SK-N-SH treated with all-trans-retinoic acid at 6 μM for 48 hours (cell line): ENCODE measurements at regions not wholly inside any gene's neighbourhood (a gene's known extent, or its start where the extent isn't known, plus 50 kb on each side); places are given as distances from the start of the nearest gene placed in this dataset.
"Not testable (repeated sequence)": the region's sequence is repeated elsewhere in the genome, so short reads cannot be mapped to it uniquely, and the experiment has no call there.

ENCODE experiments used
- ATAC-seq: fragments of 200-7000 bp; cut with Tn5 transposase; 3 replicates; pipeline ENCODE4 v1.9.1; 2020; ENCODE audit warnings: mild to moderate bottlenecking, moderate library complexity
- ARNTL ChIP-seq: fragments of 450-650 bp; formaldehyde crosslinking; IDR thresholded peaks from 2 replicates; pipeline ENCODE4 v1.5.0; 2020; ENCODE audit warnings: low read depth, mild to moderate bottlenecking, moderate library complexity, borderline replicate concordance
- BACH2 ChIP-seq: fragments of 250-450 bp; sonication (Bioruptor Pico); IDR thresholded peaks from 2 replicates; pipeline ENCODE4 v1.9.0; 2021; ENCODE audit warnings: mild to moderate bottlenecking, borderline replicate concordance
- CREB5 ChIP-seq: fragments of 250-450 bp; sonication (Bioruptor Pico); IDR thresholded peaks from 2 replicates; pipeline ENCODE4 v1.5.1; 2020; ENCODE audit warnings: low read depth, mild to moderate bottlenecking, moderate library complexity
- CSDC2 ChIP-seq: fragments of 250-450 bp; sonication (Bioruptor Pico); IDR thresholded peaks from 2 replicates; pipeline ENCODE4 v1.5.0; 2020; ENCODE audit warnings: mild to moderate bottlenecking, moderate library complexity
- ESRRG ChIP-seq: fragments of 250-450 bp; sonication (Bioruptor Pico); IDR thresholded peaks from 2 replicates; pipeline ENCODE4 v1.6.1; 2021; ENCODE audit warnings: mild to moderate bottlenecking
- GLIS3 ChIP-seq: fragments of 250-450 bp; sonication (Bioruptor Pico); IDR thresholded peaks from 2 replicates; pipeline ENCODE4 v1.5.0; 2020; ENCODE audit warnings: mild to moderate bottlenecking, moderate library complexity
- ISL1 ChIP-seq: fragments of 250-450 bp; sonication (Bioruptor Pico); IDR thresholded peaks from 2 replicates; pipeline ENCODE4 v2.1.2; 2022; ENCODE audit warnings: mild to moderate bottlenecking, moderate library complexity
- OSR1 ChIP-seq: fragments of 250-450 bp; sonication (Bioruptor Pico); IDR thresholded peaks from 2 replicates; pipeline ENCODE4 v1.8.0; 2022; ENCODE audit warnings: moderate library complexity, mild to moderate bottlenecking, inconsistent platforms
- POU6F1 ChIP-seq: fragments of 250-450 bp; sonication (Bioruptor Pico); IDR thresholded peaks from 2 replicates; pipeline ENCODE4 v1.8.0; 2021; ENCODE audit warnings: low read depth, mild to moderate bottlenecking, moderate library complexity, borderline replicate concordance
- PPARA ChIP-seq: fragments of 250-450 bp; sonication (Bioruptor Pico); IDR thresholded peaks from 2 replicates; pipeline ENCODE4 v1.5.0; 2020; ENCODE audit warnings: mild to moderate bottlenecking, borderline replicate concordance
- RARB ChIP-seq: fragments of 250-450 bp; sonication (Bioruptor Pico); IDR thresholded peaks from 2 replicates; pipeline ENCODE4 v1.8.0; 2021; ENCODE audit warnings: mild to moderate bottlenecking, moderate library complexity
- SNAI2 ChIP-seq: fragments of 250-450 bp; sonication (Bioruptor Pico); IDR thresholded peaks from 2 replicates; pipeline ENCODE4 v1.5.0; 2020; ENCODE audit warnings: mild to moderate bottlenecking, moderate library complexity
- TCF4 ChIP-seq: fragments of 250-450 bp; sonication (Bioruptor Pico); IDR thresholded peaks from 2 replicates; pipeline ENCODE4 v1.8.0; 2021; ENCODE audit warnings: mild to moderate bottlenecking, moderate library complexity, borderline replicate concordance
- TSHZ2 ChIP-seq: fragments of 250-450 bp; sonication (Bioruptor Pico); IDR thresholded peaks from 2 replicates; pipeline ENCODE4 v1.5.0; 2020; ENCODE audit warnings: mild to moderate bottlenecking, moderate library complexity
- ZC3H10 ChIP-seq: fragments of 250-450 bp; sonication (Bioruptor Pico); IDR thresholded peaks from 2 replicates; pipeline ENCODE4 v1.5.1; 2021; ENCODE audit warnings: mild to moderate bottlenecking, moderate library complexity
- ZFP3 ChIP-seq: fragments of 250-450 bp; sonication (Bioruptor Pico); IDR thresholded peaks from 2 replicates; pipeline ENCODE4 v1.5.0; 2020; ENCODE audit warnings: mild to moderate bottlenecking, moderate library complexity
- ZFP30 ChIP-seq: fragments of 450-650 bp; formaldehyde crosslinking; IDR thresholded peaks from 2 replicates; pipeline ENCODE4 v1.5.0; 2022; ENCODE audit warnings: mild to moderate bottlenecking, moderate library complexity
- ZNF565 ChIP-seq: fragments of 450-650 bp; formaldehyde crosslinking; conservative IDR thresholded peaks from 2 replicates; pipeline ENCODE4 v1.5.0; 2020; ENCODE audit warnings: low read depth, mild to moderate bottlenecking, moderate library complexity
- ZNF70 ChIP-seq: fragments of 450-650 bp; formaldehyde crosslinking; IDR thresholded peaks from 2 replicates; pipeline ENCODE4 v1.5.0; 2020; ENCODE audit warnings: mild to moderate bottlenecking, moderate library complexity
- ZNF8 ChIP-seq: fragments of 450-650 bp; formaldehyde crosslinking; IDR thresholded peaks from 2 replicates; pipeline ENCODE4 v1.5.0; 2020; ENCODE audit warnings: mild to moderate bottlenecking, moderate library complexity

- ATAC-seq, result no peak
- no peak for TF ChIP-seq ZNF70 (CRISPR knock-in tag)
Observed at GRCh38 chr6:85285114-85285513, 164.8 kb upstream of the NT5E start.

- TF ChIP-seq BACH2 (CRISPR knock-in tag), result no peak
- no peak for TF ChIP-seq ZNF8 (CRISPR knock-in tag)
- no peak for TF ChIP-seq ZNF70 (CRISPR knock-in tag)
- TF ChIP-seq ZFP30 (CRISPR knock-in tag), result no peak
- TF ChIP-seq RARB (CRISPR knock-in tag), result no peak
- no peak for TF ChIP-seq PPARA (CRISPR knock-in tag)
- TF ChIP-seq CSDC2 (CRISPR knock-in tag), result no peak
- TF ChIP-seq POU6F1 (CRISPR knock-in tag), result no peak
- TF ChIP-seq GLIS3, result no peak
- TF ChIP-seq ESRRG (CRISPR knock-in tag), result no peak
- TF ChIP-seq ISL1 (CRISPR knock-in tag), result no peak
- TF ChIP-seq ARNTL (CRISPR knock-in tag), result no peak
- TF ChIP-seq ZC3H10 (CRISPR knock-in tag), result no peak
- TF ChIP-seq SNAI2 (CRISPR knock-in tag), result no peak
- TF ChIP-seq TSHZ2 (CRISPR knock-in tag), result no peak
- no peak for TF ChIP-seq ZFP3 (CRISPR knock-in tag)
- TF ChIP-seq ZNF565 (CRISPR knock-in tag), result no peak
- no peak for TF ChIP-seq OSR1 (CRISPR knock-in tag)
- TF ChIP-seq TCF4, result no peak
- TF ChIP-seq, all 23 proteins: peak for 0
- no peak for ATAC-seq
Observed at GRCh38 chr6:85283436-85283835, 166.4 kb upstream of the NT5E start.

- ATAC-seq, result no peak
- no peak for TF ChIP-seq SNAI2 (CRISPR knock-in tag)
- no peak for TF ChIP-seq ARNTL (CRISPR knock-in tag)
- no peak for TF ChIP-seq POU6F1 (CRISPR knock-in tag)
- no peak for TF ChIP-seq TCF4
- TF ChIP-seq ZFP3 (CRISPR knock-in tag), result no peak
- TF ChIP-seq PPARA (CRISPR knock-in tag), result no peak
- TF ChIP-seq RARB (CRISPR knock-in tag), result no peak
- TF ChIP-seq OSR1 (CRISPR knock-in tag), result no peak
- no peak for TF ChIP-seq CREB5 (CRISPR knock-in tag)
- no peak for TF ChIP-seq ZNF565 (CRISPR knock-in tag)
- no peak for TF ChIP-seq CSDC2 (CRISPR knock-in tag)
Observed at GRCh38 chr6:85278466-85279035, 171.3 kb upstream of the NT5E start.

- ATAC-seq, result not testable (repeated sequence)
Observed at GRCh38 chr6:85276026-85276425, 173.9 kb upstream of the NT5E start.
